Bronchial epithelial cell (primary cell): ENCODE measurements at regions not wholly inside any gene's neighbourhood (a gene's known extent, or its start where the extent isn't known, plus 50 kb on each side); places are given as distances from the start of the nearest gene placed in this dataset.

ENCODE experiments used
- DNase-seq: peaks from one replicate; pipeline ENCODE4 v3.0.0-alpha.2; 2010; ENCODE audit warnings: low read depth
- FAIRE-seq: peaks from 2 replicates; lab custom pipeline; 2011; peaks lifted over from hg19 to GRCh38; lab: Jason Lieb, UNC
- H3K27me3 ChIP-seq: 2 replicates; pipeline ENCODE4 v1.5.1; 2011; ENCODE audit warnings: low read length; ENCODE audit not compliant: control insufficient read depth, insufficient read depth
- H3K36me3 ChIP-seq: 2 replicates; pipeline ENCODE4 v1.5.1; 2011; ENCODE audit warnings: low read length; ENCODE audit not compliant: control insufficient read depth, insufficient read depth
- H3K4me3 ChIP-seq: 2 replicates; pipeline ENCODE4 v1.5.1; 2011; ENCODE audit warnings: mild to moderate bottlenecking, low read depth, low read length, control low read depth
- TF ChIP-seq, protein P1 (sequence below): IDR thresholded peaks from 2 replicates; pipeline ENCODE4 v1.5.1; 2011; ENCODE audit warnings: mild to moderate bottlenecking, moderate library complexity, low read length, control low read depth, inconsistent platforms; ENCODE audit not compliant: insufficient read depth, severe bottlenecking

DNA sequence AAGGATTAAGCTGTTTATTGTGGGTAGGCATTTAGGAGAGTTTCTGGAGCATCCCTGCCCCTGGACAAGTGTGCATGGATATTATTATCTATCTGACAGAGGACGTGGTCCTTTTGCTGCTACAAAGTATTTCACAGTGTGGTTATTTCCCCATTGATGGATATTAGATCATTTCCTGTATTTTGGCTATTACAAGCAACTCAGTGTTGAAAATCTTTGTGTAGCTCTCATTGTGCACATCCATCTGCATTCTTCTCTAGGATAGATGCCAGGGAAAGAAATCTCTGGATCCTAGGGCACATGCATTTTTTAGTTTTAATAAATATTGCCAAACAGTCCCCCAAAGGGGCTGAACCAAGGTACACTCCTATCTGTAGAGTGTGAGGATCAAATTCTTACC is 154.3 kb upstream of the SRRM4 start:
- Histone ChIP-seq H3K4me3 (no peak overlapping the region), H3K36me3 (no peaks in the 10 kb centered on the region), H3K27me3 (no peaks in the 10 kb centered on the region)
- TF ChIP-seq, protein P1, sequence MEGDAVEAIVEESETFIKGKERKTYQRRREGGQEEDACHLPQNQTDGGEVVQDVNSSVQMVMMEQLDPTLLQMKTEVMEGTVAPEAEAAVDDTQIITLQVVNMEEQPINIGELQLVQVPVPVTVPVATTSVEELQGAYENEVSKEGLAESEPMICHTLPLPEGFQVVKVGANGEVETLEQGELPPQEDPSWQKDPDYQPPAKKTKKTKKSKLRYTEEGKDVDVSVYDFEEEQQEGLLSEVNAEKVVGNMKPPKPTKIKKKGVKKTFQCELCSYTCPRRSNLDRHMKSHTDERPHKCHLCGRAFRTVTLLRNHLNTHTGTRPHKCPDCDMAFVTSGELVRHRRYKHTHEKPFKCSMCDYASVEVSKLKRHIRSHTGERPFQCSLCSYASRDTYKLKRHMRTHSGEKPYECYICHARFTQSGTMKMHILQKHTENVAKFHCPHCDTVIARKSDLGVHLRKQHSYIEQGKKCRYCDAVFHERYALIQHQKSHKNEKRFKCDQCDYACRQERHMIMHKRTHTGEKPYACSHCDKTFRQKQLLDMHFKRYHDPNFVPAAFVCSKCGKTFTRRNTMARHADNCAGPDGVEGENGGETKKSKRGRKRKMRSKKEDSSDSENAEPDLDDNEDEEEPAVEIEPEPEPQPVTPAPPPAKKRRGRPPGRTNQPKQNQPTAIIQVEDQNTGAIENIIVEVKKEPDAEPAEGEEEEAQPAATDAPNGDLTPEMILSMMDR, result no peak
- FAIRE-seq (no peak), DNase-seq (no peak)

DNA sequence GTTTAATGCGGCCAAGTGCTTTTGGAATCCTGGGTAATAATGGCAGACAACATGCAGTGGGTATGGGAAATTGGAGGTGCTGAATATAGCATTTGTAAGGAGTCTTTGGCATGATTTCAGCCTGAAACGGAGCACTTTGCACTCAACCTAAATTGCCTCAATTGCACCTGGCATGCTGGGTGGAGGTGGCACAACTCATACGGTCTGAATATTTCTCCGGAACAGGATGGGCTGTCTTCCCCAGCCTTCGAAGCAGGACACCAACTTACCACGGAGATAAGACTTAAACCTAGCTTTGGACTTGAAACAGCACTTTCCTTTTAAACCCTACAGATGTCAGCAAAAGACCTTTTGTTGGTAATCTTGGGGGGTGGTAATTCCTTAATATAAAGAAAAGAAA is 153.7 kb upstream of the SRRM4 start:
- TF ChIP-seq, protein P1, result no peak
- Histone ChIP-seq H3K27me3 (no peaks in the 10 kb centered on the region), H3K36me3 (no peaks in the 10 kb centered on the region), H3K4me3 (no peak overlapping the region)
- FAIRE-seq (no peak), DNase-seq (no peak)

DNA sequence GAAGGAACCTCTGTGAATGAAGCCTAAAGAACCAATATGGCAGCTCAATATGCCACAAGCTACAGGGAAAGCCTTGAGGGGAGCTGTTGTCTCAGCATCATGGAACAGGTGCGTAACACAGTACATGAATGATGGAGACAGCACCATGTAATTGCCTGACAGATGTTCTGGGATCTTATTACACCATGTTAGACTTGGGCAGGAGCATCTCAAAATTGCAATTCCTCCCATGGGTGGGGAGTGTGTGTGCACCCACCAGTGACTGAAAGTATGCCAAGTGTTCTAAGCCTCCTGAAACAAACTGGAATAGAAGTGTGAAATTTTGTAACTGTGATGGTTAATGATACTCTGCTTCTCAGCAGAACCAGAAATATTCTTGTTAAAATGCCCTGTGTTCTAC is 151.0 kb upstream of the SRRM4 start:
- TF ChIP-seq, protein P1, result no peak
- no peaks in the 10 kb centered on the region for H3K36me3 ChIP-seq
- DNase-seq, result no peak
- no peak overlapping the region for H3K4me3 ChIP-seq
- no peaks in the 10 kb centered on the region for H3K27me3 ChIP-seq
- FAIRE-seq, result no peak

DNA sequence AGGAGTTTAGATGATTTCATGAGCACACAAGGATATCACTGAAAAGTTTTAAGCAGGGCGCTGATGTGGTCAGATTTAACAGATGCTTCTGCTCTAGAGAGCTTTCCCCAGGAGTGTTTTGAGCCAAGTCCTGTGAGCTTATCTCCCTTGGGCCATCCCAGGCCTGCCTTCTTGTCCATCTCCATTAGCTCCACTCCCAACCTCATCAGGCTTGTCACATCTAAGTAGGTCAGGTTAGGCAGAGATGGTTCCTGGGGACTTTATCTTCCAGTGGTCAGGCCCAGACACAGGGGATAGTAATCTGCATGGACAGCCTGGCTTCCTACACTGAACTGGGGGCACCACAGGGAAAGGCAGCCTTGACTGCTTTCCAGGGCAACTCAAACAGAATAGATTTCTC is 145.4 kb upstream of the SRRM4 start:
- Histone ChIP-seq H3K27me3 (no peaks in the 10 kb centered on the region), H3K36me3 (no peaks in the 10 kb centered on the region), H3K4me3 (no peak overlapping the region)
- no peak for DNase-seq
- FAIRE-seq, result no peak
- TF ChIP-seq, protein P1, result no peak

DNA sequence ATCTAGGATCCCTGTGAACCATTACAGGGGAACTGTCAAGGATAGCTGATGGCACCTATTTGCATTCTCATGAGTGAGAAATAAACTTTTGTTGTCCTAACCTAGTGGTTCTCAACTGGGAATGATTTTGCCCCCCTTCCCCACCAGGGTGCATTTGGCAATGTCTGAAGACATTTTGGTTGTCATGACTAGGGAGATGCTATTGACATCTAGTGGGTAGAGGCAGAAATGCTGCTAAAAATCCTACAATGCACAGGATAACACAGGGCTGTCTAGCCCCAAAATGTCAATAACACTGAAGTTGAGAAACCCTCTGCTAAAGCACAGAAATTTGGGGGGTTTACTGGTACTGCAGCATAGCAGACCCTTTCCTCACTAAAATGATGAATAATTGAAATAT is 140.9 kb upstream of the SRRM4 start:
- Histone ChIP-seq H3K27me3 (no peaks in the 10 kb centered on the region), H3K36me3 (no peaks in the 10 kb centered on the region), H3K4me3 (no peak overlapping the region)
- DNase-seq (no peak), FAIRE-seq (no peak)
- TF ChIP-seq, protein P1, result no peak

DNA sequence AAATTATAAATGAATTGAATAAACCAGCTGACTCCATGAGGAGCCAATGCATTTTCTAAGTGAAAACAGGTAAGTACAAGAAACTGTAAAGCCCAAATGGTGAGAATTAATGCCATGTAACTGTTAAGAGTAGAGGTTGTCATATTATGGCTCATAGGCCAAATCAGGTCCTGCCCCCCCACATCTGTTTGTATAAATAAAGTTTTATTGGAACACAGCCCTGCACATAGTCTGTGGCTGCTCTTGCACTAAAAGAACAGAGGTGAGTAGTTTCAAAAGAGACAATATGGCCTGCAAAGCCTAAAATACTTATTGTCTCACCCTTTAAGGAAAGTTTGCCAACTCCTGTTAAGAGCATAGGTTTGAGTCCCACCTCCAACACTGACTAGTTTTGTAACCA is 140.5 kb upstream of the SRRM4 start:
- no peak overlapping the region for H3K4me3 ChIP-seq
- H3K27me3 ChIP-seq, result no peaks in the 10 kb centered on the region
- no peaks in the 10 kb centered on the region for H3K36me3 ChIP-seq
- DNase-seq (no peak), FAIRE-seq (no peak)
- TF ChIP-seq, protein P1, result no peak
